Left lung (tissue), 4 donors: ENCODE measurements at regions not wholly inside any gene's neighbourhood (a gene's known extent, or its start where the extent isn't known, plus 50 kb on each side); places are given as distances from the start of the nearest gene placed in this dataset.

ENCODE experiments used
- ATAC-seq: fragments of 200-7000 bp; cut with Tn5 transposase; one replicate; pipeline ENCODE4 v1.9.1; 2020; ENCODE audit warnings: moderate library complexity
- DNase-seq, 4 donors: peaks; one replicate each; pipeline ENCODE4 v3.0.0-alpha.2; 2013 to 2020
- H3K27ac ChIP-seq, 2 donors: fragments of 200-600 bp; sonication (generic) in 1 of 2; one replicate each; pipeline versions ENCODE4 v1.5.0 to v1.8.0; 2020 to 2021
- H3K27me3 ChIP-seq, 2 donors: fragments of 200-600 bp; sonication (generic) in 1 of 2; one replicate each; pipeline versions ENCODE4 v1.5.0 to v1.8.0; 2020 to 2021
- H3K36me3 ChIP-seq, 2 donors: fragments of 200-600 bp; sonication (generic) in 1 of 2; one replicate each; pipeline versions ENCODE4 v1.5.0 to v1.8.0; 2020 to 2021
- H3K4me1 ChIP-seq, 2 donors: fragments of 200-600 bp; one replicate each; pipeline ENCODE4 v1.8.0; 2021
- H3K4me3 ChIP-seq, 2 donors: fragments of 200-600 bp; sonication (generic) in 1 of 2; one replicate each; pipeline versions ENCODE4 v1.5.0 to v1.8.0; 2020 to 2021; ENCODE audit warnings: mild to moderate bottlenecking in 1 of 2
- H3K9me3 ChIP-seq, 2 donors: fragments of 200-600 bp; sonication (generic) in 1 of 2; one replicate each; pipeline versions ENCODE4 v1.5.0 to v1.8.0; 2020 to 2021
- CTCF ChIP-seq, 2 donors: fragments of 200-600 bp; sonication (generic) in 1 of 2; IDR thresholded peaks; one replicate each; pipeline versions ENCODE4 v1.5.0 to v1.8.0; 2021; ENCODE audit warnings: antibody characterized with exemption in 2 of 2
- intact Hi-C, 2 donors: fragments of 100-400 bp; cut with DNase I; formaldehyde crosslinking; loops; one replicate each; pipeline versions ENCODE4 v1.11.2 to v1.14.2; 2022
- donor health status: DM: no; HTN: yes; CAD: no.
- donor health status: DM: no; HTN: no; CAD: no.

- Histone ChIP-seq H3K9me3 (no peaks in the 10 kb centered on the region), H3K27me3 (peaks cover 0 to 29% of the 10 kb centered on the region in 2 donors), H3K27ac (no peak overlapping the region), H3K4me3 (no peak overlapping the region), H3K36me3 (no peaks in the 10 kb centered on the region), H3K4me1 (peaks cover 0 to 4% of the 10 kb centered on the region in 2 donors)
- no peak for TF ChIP-seq CTCF (IDR thresholded peaks at IDR 0.05)
- no peak for ATAC-seq
- intact Hi-C loops = no loop called here
- peak in 1 of 4 donors; percentile 77 for DNase-seq
Observed at GRCh38 chr6:168128631-168129291, 49.7 kb upstream of the FRMD1 start.
